Kidney (tissue), 13 donors: ENCODE measurements at regions not wholly inside any gene's neighbourhood (a gene's known extent, or its start where the extent isn't known, plus 50 kb on each side); places are given as distances from the start of the nearest gene placed in this dataset.
A peak's percentile ranks its signal among the peaks of the same experiment; 100 is the strongest.

Experiments
- DNase-seq, 5 donors: peaks; one replicate each; pipeline ENCODE4 v3.0.0-alpha.2; 2013 to 2020
- FAIRE-seq: peaks from 2 replicates; lab custom pipeline; 2012; peaks lifted over from hg19 to GRCh38; lab: Jason Lieb, UNC
- H3K27ac ChIP-seq, 2 donors: one replicate each; pipeline ENCODE4 v1.7.0; 2013; ENCODE audit warnings: low read depth in 2 of 2, low read length in 2 of 2, inconsistent platforms in 1 of 2
- H3K27me3 ChIP-seq: one replicate; pipeline ENCODE4 v1.7.1; 2013; ENCODE audit warnings: low read length, inconsistent platforms; ENCODE audit not compliant: control insufficient read depth, insufficient read depth
- H3K36me3 ChIP-seq, 3 donors: one replicate each; pipeline versions ENCODE4 v1.7.0 to v1.7.1; 2013; ENCODE audit warnings: low read length in 3 of 3, control low read depth in 1 of 3, inconsistent platforms in 1 of 3; ENCODE audit not compliant: insufficient read depth in 3 of 3, control insufficient read depth in 2 of 3
- H3K4me1 ChIP-seq, 3 donors: one replicate each; pipeline versions ENCODE4 v1.7.0 to v1.7.1; 2013; ENCODE audit warnings: low read length in 3 of 3, inconsistent platforms in 1 of 3, low read depth in 1 of 3; ENCODE audit not compliant: control insufficient read depth in 2 of 3, insufficient read depth in 2 of 3
- H3K4me3 ChIP-seq, 3 donors: one replicate each; pipeline versions ENCODE4 v1.7.0 to v1.8.1; 2013; ENCODE audit warnings: low read length in 3 of 3, control low read depth in 1 of 3, inconsistent platforms in 1 of 3
- H3K9ac ChIP-seq, 3 donors: one replicate each; pipeline versions ENCODE4 v1.7.0 to v1.7.1; 2013; ENCODE audit warnings: low read length in 3 of 3, control low read depth in 1 of 3, inconsistent platforms in 1 of 3
- H3K9me3 ChIP-seq, 3 donors: one replicate each; pipeline versions ENCODE4 v1.7.0 to v1.7.1; 2013; ENCODE audit warnings: low read length in 3 of 3, control low read depth in 1 of 3, inconsistent platforms in 1 of 3; ENCODE audit not compliant: control insufficient read depth in 2 of 3, insufficient read depth in 1 of 3
- CTCF ChIP-seq: IDR thresholded peaks from 3 replicates; pipeline ENCODE4 v1.5.1; 2012; ENCODE audit warnings: mild to moderate bottlenecking, moderate library complexity, borderline replicate concordance; ENCODE audit not compliant: insufficient read depth; ENCODE audit errors: extremely low read depth
- intact Hi-C: fragments of 100-400 bp; cut with DNase I; formaldehyde crosslinking; loops from one replicate; pipeline ENCODE4 v1.11.1; 2022
- donor health status: control.
- donor health status: control.
- donor health status: control.
- donor health status: control.
- donor health status: control.
- donor health status: DM: yes; HTN: yes; CAD: no.
- donor health status: Normal renal cell carcinoma (clear cell type).

DNA sequence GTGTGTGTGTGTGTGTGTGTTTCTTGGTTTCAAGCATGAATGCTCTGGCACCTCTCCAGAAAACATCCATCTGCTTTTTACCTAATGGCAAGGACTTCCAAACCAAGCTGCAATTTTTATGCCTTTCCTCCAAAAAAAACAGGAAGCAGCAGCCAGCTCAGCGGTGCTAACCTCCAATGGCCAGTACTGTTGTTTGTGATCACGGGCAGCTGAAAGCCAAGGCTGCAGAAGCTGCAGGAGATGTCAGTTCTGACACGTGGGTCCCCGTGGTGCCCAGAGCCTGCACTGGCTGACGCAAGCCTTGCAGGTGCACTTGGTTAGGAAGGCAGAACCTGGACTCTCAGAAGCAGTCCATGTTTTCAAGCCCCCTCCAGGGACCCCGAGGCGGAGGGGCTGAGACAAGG, 313.6 kb upstream of the DDX53 start:
- DNase-seq: peak; percentile 27 to 73 (median 62)
- Histone ChIP-seq H3K9me3 (no peaks in the 10 kb centered on the region), H3K27ac (no peak overlapping the region), H3K4me1 (no peaks in the 10 kb centered on the region), H3K36me3 (no peaks in the 10 kb centered on the region), H3K9ac (no peak overlapping the region), H3K4me3 (no peak overlapping the region), H3K27me3 (no peaks in the 10 kb centered on the region)
- no peak for TF ChIP-seq CTCF
- intact Hi-C loops: no loop called here
- no peak for FAIRE-seq

DNA sequence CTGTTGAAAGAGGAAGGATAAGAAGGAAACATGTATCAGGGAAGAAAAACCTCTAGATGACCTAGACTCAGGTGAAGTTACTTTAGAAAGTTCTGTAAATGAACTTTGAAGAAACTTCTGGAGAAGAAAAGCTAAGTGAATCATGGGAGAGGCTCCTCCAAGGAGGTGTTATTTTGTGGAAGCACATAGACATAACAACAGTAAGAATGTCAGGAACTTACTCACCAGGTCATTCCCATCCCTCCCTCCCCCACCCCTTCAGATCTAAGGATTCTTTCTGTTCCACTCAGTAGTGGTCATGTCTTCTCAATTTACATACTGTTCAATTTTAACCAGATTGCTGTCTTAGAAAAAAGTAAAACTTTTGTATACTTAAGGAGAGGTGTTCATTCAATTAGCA, 310.5 kb upstream of the DDX53 start:
- H3K9me3 ChIP-seq: no peaks in the 10 kb centered on the region
- intact Hi-C loops: no loop called here
- DNase-seq: no peak
- H3K4me1 ChIP-seq: no peaks in the 10 kb centered on the region
- no peaks in the 10 kb centered on the region for H3K27me3 ChIP-seq
- TF ChIP-seq CTCF: no peak
- H3K27ac ChIP-seq: no peak overlapping the region
- H3K9ac ChIP-seq: no peak overlapping the region
- no peaks in the 10 kb centered on the region for H3K36me3 ChIP-seq
- no peak for FAIRE-seq
- no peak overlapping the region for H3K4me3 ChIP-seq

DNA sequence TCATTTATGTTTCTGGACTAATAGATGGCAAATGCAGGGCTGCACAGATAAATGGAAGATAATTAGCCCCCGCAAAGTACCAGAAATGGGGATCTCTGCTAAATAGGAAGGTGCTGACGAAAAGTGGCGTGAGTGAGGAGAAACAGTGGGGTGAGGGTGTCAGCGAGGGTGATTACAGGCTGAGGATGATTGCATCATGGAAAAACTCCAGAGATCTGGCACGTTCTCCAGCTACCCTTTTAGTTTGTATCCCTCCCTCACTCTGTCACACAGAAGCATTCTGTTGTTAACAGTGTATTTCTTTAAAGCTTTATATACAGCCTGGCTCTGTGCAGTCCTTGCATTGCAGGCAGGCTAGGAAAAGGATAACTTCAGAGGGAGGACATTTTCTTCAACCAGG, 309.6 kb upstream of the DDX53 start:
- no peaks in the 10 kb centered on the region for H3K27me3 ChIP-seq

More for the DNA sequence above, 309.6 kb upstream of the DDX53 start:
- FAIRE-seq: no peak
- DNase-seq: no peak
- Histone ChIP-seq H3K9me3 (no peaks in the 10 kb centered on the region), H3K4me3 (no peak overlapping the region), H3K4me1 (no peaks in the 10 kb centered on the region), H3K27ac (no peak overlapping the region), H3K9ac (no peak overlapping the region), H3K36me3 (no peaks in the 10 kb centered on the region)
- intact Hi-C loops: no loop called here
- TF ChIP-seq CTCF: no peak
